ENCODE measurements at regions not wholly inside any gene's neighbourhood (a gene's known extent, or its start where the extent isn't known, plus 50 kb on each side); places are given as distances from the start of the nearest gene placed in this dataset.

GRCh38 chr21:35508139-35508888, 459.2 kb upstream of the RUNX1 start:
- TF ChIP-seq FOXM1 (IDR thresholded peaks at IDR 0.05; ENCODE audit: borderline replicate concordance, low read depth) (no peak), TCF12 (IDR thresholded peaks at IDR 0.05; ENCODE audit: low read depth) (no peak)

GRCh38 chr21:35507181-35507759, 458.2 kb upstream of the RUNX1 start:
- TF ChIP-seq CREB1 (IDR thresholded peaks at IDR 0.05; ENCODE audit: low read depth) (no peak), CEBPB (IDR thresholded peaks at IDR 0.05) (no peak), NFIC (IDR thresholded peaks at IDR 0.05) (no peak), EGR1 (IDR thresholded peaks at IDR 0.05) (no peak), USF1 (IDR thresholded peaks at IDR 0.05) (no peak), REST (IDR thresholded peaks at IDR 0.05; ENCODE audit: low read depth) (no peak), TCF12 (IDR thresholded peaks at IDR 0.05; ENCODE audit: low read depth) (no peak), ZBTB7A (IDR thresholded peaks at IDR 0.05; ENCODE audit: low read depth) (no peak), TEAD4 (IDR thresholded peaks at IDR 0.05) (no peak), RAD21 (IDR thresholded peaks at IDR 0.05; ENCODE audit: low read depth) (no peak), EP300 (IDR thresholded peaks at IDR 0.05; ENCODE audit: borderline replicate concordance) (no peak), FOXM1 (IDR thresholded peaks at IDR 0.05; ENCODE audit: borderline replicate concordance, low read depth) (no peak), MAX (IDR thresholded peaks at IDR 0.05) (no peak), YY1 (IDR thresholded peaks at IDR 0.05; ENCODE audit: low read depth) (no peak), TAF1 (IDR thresholded peaks at IDR 0.05; ENCODE audit: low read depth) (no peak)

GRCh38 chr21:35506771-35507170, 457.7 kb upstream of the RUNX1 start:
- TF ChIP-seq TCF12 (IDR thresholded peaks at IDR 0.05; ENCODE audit: low read depth): no peak
- no peak for TF ChIP-seq FOXM1 (IDR thresholded peaks at IDR 0.05; ENCODE audit: borderline replicate concordance, low read depth)
- no peak for TF ChIP-seq USF1 (IDR thresholded peaks at IDR 0.05)
- TF ChIP-seq TEAD4 (IDR thresholded peaks at IDR 0.05): no peak
- TF ChIP-seq EGR1 (IDR thresholded peaks at IDR 0.05): no peak

GRCh38 chr21:35506352-35506751, 457.2 kb upstream of the RUNX1 start:
- TF ChIP-seq REST (IDR thresholded peaks at IDR 0.05; ENCODE audit: low read depth) (no peak), CREB1 (IDR thresholded peaks at IDR 0.05; ENCODE audit: low read depth) (no peak), EP300 (IDR thresholded peaks at IDR 0.05; ENCODE audit: borderline replicate concordance) (no peak), CEBPB (IDR thresholded peaks at IDR 0.05) (no peak), TEAD4 (IDR thresholded peaks at IDR 0.05) (no peak), MAX (IDR thresholded peaks at IDR 0.05) (no peak), USF1 (IDR thresholded peaks at IDR 0.05) (no peak), EGR1 (IDR thresholded peaks at IDR 0.05) (no peak)

GRCh38 chr21:35504951-35505466, 455.9 kb upstream of the RUNX1 start:
- TF ChIP-seq CREB1 (IDR thresholded peaks at IDR 0.05; ENCODE audit: low read depth) (no peak), EGR1 (IDR thresholded peaks at IDR 0.05) (no peak)

- TF ChIP-seq TEAD4 (IDR thresholded peaks at IDR 0.05) (no peak), NFIC (IDR thresholded peaks at IDR 0.05) (no peak), TAF1 (IDR thresholded peaks at IDR 0.05; ENCODE audit: low read depth) (no peak), USF1 (IDR thresholded peaks at IDR 0.05) (no peak), CREB1 (IDR thresholded peaks at IDR 0.05; ENCODE audit: low read depth) (no peak), CEBPB (IDR thresholded peaks at IDR 0.05) (no peak), TCF12 (IDR thresholded peaks at IDR 0.05; ENCODE audit: low read depth) (no peak), RAD21 (IDR thresholded peaks at IDR 0.05; ENCODE audit: low read depth) (no peak), MAX (IDR thresholded peaks at IDR 0.05) (no peak), EP300 (IDR thresholded peaks at IDR 0.05; ENCODE audit: borderline replicate concordance) (no peak), EGR1 (IDR thresholded peaks at IDR 0.05) (no peak), ZBTB7A (IDR thresholded peaks at IDR 0.05; ENCODE audit: low read depth) (no peak), FOXM1 (IDR thresholded peaks at IDR 0.05; ENCODE audit: borderline replicate concordance, low read depth) (no peak)
Measured at GRCh38 chr21:35504277-35504676, 455.2 kb upstream of the RUNX1 start.

Measured in Ishikawa (cell line).